ENCODE measurements at regions not wholly inside any gene's neighbourhood (a gene's known extent, or its start where the extent isn't known, plus 50 kb on each side); places are given as distances from the start of the nearest gene placed in this dataset.

- TF ChIP-seq POLR2A (IDR thresholded peaks at IDR 0.05; ENCODE audit: borderline replicate concordance, extremely low read depth, insufficient read depth, insufficient read length) (no peak), EZH2phosphoT487 (IDR thresholded peaks at IDR 0.05; ENCODE audit: borderline replicate concordance) (no peak), FOSL1 (IDR thresholded peaks at IDR 0.05; ENCODE audit: low read depth) (no peak), ZNF274 (IDR thresholded peaks at IDR 0.05; ENCODE audit: low read depth, low read length) (no peak), POLR2AphosphoS5 (IDR thresholded peaks at IDR 0.05; ENCODE audit: low read depth, low read length) (no peak)
- TF ChIP-seq, protein P1, sequence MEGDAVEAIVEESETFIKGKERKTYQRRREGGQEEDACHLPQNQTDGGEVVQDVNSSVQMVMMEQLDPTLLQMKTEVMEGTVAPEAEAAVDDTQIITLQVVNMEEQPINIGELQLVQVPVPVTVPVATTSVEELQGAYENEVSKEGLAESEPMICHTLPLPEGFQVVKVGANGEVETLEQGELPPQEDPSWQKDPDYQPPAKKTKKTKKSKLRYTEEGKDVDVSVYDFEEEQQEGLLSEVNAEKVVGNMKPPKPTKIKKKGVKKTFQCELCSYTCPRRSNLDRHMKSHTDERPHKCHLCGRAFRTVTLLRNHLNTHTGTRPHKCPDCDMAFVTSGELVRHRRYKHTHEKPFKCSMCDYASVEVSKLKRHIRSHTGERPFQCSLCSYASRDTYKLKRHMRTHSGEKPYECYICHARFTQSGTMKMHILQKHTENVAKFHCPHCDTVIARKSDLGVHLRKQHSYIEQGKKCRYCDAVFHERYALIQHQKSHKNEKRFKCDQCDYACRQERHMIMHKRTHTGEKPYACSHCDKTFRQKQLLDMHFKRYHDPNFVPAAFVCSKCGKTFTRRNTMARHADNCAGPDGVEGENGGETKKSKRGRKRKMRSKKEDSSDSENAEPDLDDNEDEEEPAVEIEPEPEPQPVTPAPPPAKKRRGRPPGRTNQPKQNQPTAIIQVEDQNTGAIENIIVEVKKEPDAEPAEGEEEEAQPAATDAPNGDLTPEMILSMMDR (IDR thresholded peaks at IDR 0.05 in 2 of 3, conservative IDR thresholded peaks at IDR 0.05 in 1 of 3; ENCODE audit: borderline replicate concordance in 1 of 3, insufficient read depth in 1 of 3, low read depth in 2 of 3, low read length in 2 of 3) = no peak
- TF ChIP-seq, protein P2, sequence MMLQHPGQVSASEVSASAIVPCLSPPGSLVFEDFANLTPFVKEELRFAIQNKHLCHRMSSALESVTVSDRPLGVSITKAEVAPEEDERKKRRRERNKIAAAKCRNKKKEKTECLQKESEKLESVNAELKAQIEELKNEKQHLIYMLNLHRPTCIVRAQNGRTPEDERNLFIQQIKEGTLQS (IDR thresholded peaks at IDR 0.05) = no peak
- no peak overlapping the region for H3K9ac ChIP-seq (ENCODE audit: low read length)
- ChIA-PET POLR2A (no interaction called here), RAD21 (ENCODE audit: low non-redundant PET in 1 of 2, low total read pairs in 2 of 2, uncharacterized antibody in 2 of 2, unreplicated experiment in 2 of 2) (no interaction called here), CTCF (interaction anchor here (1.4 to 1.6 kb wide), 2 partner anchors 9 to 236 kb away, joined by 3 to 5 read pairs; no protein-coding TSS in a partner anchor)
- H3K9me3 ChIP-seq (ENCODE audit: control insufficient read depth in 1 of 2, insufficient read depth in 1 of 2, low read depth in 1 of 2, low read length in 2 of 2) = no peaks in the 10 kb centered on the region
- no peaks in the 10 kb centered on the region; the same call in 1 of the 2 replicates for H3K27me3 ChIP-seq (ENCODE audit: insufficient read depth, low read length)
- no peaks in the 10 kb centered on the region for H3K36me3 ChIP-seq (ENCODE audit: control insufficient read depth in 1 of 2, insufficient read depth in 2 of 2, low read length in 2 of 2)
- H3K4me2 ChIP-seq (ENCODE audit: low read length) = no peak overlapping the region
- no TSS peak for BruUV-seq (replicated peaks)
- ATAC-seq (no peak), DNase-seq (ENCODE audit: low read depth, low spot score) (no peak)
- no peaks in the 10 kb centered on the region for H3K79me2 ChIP-seq (ENCODE audit: insufficient read depth, low read length)
- H3K4me1 ChIP-seq (ENCODE audit: control insufficient read depth in 1 of 2, insufficient read depth in 2 of 2, low read length in 2 of 2) = no peaks in the 10 kb centered on the region
- intact Hi-C loops (cut with micrococcal nuclease) = no loop called here
- no peak overlapping the region for H3K4me3 ChIP-seq (replicated peaks in 1 of 2; ENCODE audit: low read depth in 1 of 2, low read length in 2 of 2)
- no peaks in the 10 kb centered on the region for H3K9me2 ChIP-seq (ENCODE audit: insufficient read depth)
- no peaks in the 10 kb centered on the region for H4K20me1 ChIP-seq (ENCODE audit: insufficient read depth)
- no peak overlapping the region for H2AFZ ChIP-seq (ENCODE audit: low read depth, low read length, poor library complexity, severe bottlenecking)
- H3K27ac ChIP-seq (ENCODE audit: low read depth, low read length) = no peak overlapping the region
Observed at GRCh38 chr4:10167201-10167600, 50.6 kb upstream of the WDR1 start.

Data from HCT116 (cell line).